SW 1271 (cell line): ENCODE measurements at regions not wholly inside any gene's neighbourhood (a gene's known extent, or its start where the extent isn't known, plus 50 kb on each side); places are given as distances from the start of the nearest gene placed in this dataset.
"Not testable (repeated sequence)": the region's sequence is repeated elsewhere in the genome, so short reads cannot be mapped to it uniquely, and the experiment has no call there.

Experiments
- DNase-seq, 2 experiments: peaks; one replicate each; lab custom pipeline; 2025; lab: John Stamatoyannopoulos, UW

DNA sequence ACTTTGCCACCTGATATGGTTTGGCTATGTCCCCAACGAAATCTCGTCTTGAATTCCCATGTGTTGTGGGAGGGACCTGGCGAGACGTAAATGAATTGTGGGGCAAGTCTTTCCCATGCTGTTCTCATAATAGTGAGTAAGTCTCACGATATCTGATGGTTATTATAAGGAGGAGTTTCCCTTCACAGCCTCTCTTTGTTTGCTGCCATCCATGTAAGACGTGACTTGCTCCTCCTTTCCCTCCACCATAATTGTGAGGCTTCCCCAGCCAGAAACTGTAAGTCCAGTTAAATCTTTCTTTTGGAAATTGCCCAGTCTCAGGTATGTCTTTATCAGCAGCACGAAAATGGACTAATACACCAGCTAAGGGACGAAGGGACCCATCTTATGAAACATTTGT lies 1303.3 kb downstream of the SUCLG1 start:
- no peak for DNase-seq

DNA sequence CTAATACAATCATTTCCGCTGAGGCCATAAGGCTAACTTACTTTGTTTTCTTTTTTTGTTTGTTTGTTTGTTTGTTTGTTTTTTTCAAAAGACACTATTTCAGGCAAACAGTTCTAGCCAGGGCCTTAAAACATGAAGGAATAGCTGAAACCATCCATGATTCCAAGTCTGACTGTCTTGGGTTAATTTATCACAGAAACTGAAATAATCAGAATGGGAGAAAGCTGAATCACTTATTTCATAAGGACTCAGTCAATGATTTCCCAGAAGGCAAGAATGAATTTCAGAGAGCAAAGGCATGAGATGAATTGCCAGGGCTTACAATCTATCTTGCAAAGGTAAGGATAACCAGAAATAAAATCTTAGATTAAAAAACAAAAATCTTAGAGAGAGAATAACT lies 1315.1 kb downstream of the SUCLG1 start:
- no peak for DNase-seq

DNA sequence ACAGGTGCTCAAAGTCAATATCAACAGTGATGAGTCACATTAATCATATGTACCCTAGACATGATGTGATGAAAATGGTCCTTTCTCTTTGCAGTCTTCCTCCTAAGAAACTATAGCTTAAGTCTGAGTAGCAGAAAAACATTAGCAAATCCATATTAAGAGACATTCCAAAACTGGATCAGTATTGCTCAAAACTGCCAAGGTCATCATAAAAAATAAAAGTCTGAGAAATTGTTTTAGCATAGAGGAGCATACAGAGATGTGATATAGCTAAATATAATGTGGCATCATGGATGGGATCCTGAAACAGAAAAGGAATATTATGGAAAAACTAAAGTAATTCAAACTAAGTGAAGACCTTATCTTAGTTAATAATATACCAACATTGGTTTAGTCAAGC lies 1316.1 kb downstream of the SUCLG1 start:
- no peak for DNase-seq

DNA sequence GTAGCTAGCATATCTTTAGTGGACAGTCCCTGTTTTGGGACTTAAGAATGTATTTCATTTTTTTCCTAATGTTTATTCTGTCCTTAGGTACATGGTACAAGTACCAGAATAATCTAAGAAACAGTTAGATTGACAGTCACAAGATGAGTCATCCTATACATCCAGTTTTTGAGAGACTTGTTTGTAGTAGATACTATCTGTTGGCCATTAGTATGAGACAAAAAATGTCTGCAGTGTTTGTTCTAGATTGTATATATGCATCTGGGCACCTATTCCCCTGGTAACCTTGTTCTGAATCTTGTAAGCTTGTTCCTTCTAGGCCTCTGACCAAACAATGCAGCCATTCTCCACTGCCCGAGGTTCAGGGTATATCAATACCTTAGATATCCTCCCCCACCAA lies 1343.5 kb downstream of the SUCLG1 start:
- no peak for DNase-seq

DNA sequence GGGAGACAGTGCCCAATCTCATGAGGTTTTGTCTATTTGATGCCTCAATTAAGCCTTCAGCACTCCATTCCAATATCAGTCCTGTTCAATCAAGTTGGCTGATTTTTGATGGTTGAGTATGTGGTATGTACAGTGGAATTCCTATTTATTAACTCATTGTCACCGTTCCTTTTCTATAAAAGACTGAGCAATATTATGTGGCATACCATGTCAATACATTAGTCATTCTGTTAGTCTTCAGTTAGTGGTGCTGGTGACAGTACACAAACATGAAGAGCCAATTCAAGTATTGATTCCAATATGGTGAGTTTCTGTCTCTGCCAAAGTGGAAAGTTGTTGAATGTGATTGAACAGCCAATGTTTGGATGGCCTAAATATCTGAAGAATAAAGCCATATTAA lies 1343.9 kb downstream of the SUCLG1 start:
- no peak for DNase-seq

DNA sequence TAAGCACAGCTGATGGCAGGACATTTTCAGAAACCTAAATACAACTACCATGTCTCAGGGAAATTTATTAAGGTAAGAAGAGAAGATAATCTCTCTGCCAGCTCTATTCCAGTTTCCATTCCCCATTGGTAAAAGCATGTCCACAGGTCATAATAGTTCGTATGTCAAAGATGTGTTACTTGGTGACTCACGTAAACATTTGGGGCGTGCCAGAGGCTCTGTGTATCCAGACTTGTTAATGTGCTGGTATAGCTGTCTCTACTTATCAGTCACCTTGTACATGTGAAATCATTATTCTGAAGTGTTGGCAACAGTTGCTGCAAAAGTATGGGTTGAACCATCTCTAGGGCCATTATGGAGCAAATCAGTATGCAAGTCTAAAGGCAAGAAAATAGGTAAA lies 1345.1 kb downstream of the SUCLG1 start:
- DNase-seq: no peak

DNA sequence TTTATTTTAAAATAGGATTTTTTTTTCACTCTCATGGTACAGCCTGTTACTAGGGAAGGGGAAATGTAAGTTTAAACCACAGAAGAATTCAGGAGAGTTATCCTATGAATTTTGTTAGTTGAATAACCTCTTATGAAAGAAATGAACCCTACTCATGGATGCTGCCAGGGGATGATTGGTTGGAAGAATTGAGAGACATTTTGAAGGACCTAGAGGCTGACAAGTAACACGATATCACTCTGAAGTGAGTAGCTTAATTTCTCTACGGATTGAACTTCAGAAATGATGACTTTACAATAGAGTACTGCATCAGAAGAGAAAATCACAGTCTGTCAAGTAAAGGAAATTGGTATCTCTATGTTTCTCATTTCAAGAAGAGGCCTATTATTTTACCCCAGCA lies 1346.2 kb downstream of the SUCLG1 start:
- DNase-seq: no peak

DNA sequence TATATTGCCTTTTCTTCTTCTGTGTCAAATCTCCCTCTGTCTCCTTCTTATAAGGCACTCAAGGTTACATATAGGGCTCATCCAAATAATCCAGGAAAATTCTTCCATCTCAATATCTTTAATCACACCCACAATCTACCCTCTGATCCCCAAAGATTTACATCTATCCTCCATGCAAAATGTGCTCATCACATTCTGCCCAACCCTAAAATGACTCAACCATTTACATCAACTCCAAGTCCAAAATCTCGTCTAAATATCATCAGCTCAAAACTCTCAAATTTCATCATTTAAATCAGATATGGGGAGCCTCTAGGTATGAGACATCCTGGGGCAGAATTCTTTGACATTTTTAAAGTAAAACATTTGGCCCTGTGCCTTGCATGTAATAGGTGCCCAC lies 1349.8 kb downstream of the SUCLG1 start:
- no peak for DNase-seq

DNA sequence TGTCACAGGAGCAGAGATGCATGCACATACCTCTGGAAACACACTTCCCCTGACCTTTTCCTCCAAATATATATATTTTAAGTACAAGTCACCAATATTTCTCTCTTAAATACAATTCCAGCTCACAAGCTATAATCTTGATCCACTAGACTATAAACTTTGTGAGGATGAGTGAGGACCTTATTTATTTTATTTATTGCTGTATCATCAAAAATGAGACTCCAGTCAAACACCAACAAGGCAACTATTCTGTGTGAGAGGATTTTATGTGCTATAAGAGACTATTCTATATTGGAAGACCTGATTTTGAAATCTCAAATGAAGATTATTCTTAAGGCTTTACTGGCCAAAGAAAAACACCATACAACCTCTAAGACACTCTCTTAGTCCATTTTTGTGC lies 1352.2 kb downstream of the SUCLG1 start:
- no peak for DNase-seq

DNA sequence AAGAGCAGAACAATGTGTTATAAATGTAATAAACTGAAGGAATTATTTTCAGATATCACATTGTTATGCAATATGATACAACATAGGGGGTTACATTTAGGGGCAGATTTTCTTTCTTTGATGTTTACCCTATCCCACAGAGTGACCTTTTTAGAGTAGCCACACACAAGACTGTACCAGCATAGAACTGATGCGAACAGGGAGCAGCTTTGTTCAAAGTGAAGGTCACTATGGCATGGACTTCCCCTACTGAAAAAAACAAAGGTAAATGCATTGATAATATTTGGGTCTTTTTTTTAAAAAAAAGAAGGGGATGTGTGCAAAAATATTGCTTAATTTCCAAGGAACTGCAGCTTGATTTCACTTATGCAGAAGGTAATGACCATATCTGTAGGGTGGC lies 1354.9 kb downstream of the SUCLG1 start:
- no peak for DNase-seq

DNA sequence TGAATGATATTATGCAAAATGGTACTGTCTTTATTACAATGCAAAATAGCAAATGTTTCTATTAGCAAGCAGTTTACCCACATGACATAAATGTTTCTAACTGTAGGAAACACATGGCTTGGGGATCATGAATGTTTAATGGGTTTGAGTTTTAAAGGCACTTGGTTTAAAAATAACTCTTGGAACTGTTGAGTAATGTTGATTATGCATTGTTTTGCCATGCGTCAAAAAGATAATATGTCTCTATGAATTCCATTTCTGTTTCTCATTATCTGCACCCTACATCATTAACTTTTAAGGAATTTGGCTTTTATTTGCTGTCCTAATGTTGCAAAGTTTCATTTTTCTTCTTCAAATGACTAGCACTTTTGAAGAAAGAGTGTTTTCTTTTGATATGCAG lies 1355.5 kb downstream of the SUCLG1 start:
- DNase-seq: peak; percentile 6 to 56

DNA sequence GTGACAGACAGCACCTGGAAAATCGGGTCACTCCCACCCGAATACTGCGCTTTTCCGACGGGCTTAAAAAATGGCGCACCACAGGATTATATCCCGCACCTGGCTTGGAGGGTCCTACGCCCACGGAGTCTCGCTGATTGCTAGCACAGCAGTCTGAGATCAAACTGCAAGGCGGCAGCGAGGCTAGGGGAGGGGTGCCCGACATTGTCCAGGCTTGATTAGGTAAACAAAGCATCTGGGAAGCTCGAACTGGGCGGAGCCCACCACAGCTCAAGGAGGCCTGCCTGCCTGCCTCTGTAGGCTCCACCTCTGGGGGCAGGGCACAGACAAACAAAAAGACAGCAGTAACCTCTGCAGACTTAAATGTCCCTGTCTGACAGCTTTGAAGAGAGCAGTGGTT lies 1370.0 kb downstream of the SUCLG1 start:
- not testable (repeated sequence) for DNase-seq

DNA sequence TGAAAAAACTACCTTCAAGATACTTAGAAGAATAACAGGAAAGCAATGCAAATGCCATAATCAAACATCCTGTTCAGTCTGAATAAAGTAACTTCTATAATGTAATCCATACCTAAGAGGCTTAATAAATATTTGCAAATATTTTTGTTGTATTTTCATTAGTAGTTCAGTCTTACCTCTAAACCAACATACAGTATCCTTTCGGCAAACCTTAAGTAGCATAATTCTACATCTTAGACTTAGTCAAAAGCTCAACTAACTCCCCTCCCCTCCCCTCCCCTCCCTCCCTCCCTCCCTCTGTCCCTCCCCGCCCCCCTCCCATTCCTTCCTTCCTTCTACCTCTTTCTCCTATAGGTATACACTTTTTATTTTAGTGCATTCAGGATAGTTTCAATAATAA lies 1373.2 kb downstream of the SUCLG1 start:
- no peak for DNase-seq

DNA sequence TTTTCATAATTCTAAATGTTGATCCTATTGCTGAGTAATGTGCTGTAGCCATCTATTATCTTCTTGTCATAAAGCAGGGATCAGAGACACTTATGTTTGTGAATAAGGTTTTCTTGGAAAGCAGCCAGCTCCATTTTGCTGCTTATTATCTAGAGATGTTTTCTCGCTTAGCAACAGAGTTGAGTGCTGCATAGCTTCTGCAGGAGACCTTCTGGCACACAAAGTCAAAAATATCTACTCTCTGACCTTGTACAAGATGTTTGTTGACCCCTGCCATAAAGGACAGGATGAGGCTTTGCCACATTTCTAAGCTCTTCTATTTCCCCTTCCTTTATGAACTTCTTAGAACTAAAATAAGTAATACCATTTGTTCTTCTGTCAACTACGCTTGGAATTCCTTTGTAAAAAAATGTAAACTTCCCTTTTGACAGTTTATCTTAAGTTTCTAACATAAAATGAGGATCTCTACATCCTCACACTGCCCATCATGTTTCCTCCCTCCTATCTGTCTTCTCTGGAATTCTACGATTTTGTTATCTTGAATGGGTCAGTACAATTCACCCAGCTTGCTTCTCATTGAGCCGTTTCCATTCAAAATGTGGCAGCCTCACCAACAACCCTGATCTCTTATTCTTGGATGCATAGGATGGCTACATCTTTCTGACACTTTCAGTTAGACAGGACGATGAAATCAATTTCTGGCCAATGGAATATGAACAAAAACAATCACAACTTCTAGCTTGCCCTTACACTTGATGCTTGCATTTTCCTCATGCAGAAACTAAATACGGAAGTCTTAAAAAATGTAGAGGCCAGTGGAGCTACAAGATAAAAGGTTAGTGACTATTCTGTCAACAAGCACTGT lies 1377.0 kb downstream of the SUCLG1 start:
- no peak for DNase-seq

DNA sequence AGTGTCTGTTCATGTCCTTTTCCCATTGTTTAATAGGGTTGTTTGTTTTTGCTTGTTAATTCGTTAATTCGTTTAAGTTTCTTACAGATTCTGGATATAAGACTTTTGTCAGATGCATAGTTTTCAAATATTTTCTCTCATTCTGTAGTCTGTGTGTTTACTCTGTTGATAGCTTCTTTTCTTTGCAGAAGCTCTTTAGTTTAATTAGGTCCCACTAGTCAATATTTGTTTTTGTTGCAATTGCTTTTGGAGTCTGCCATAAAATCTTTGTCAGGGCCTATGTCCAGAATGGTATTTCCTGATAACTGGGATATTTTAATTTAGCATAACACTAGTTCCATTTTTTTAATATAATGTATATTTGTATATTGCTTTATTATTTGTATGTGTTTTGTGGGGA lies 1380.1 kb downstream of the SUCLG1 start:
- DNase-seq: no peak

DNA sequence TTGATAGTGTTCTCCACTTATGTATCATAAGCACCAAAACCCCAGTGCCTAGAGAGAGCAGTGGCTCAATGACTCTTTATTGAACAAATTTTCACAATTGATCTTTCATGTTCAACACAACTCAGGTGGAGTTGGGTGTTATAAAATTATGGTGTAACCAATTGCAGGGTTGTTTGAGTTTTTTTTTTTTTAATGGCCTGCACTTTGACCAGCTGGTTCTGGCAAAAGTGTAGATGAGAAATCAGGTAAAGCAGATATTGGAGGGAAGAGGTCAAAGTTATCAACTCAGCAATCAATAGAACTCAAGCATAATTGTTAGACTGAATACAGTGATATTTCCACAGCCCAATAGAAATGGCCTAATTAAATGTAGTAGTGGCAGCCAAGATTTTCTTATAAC lies 1386.3 kb downstream of the SUCLG1 start:
- DNase-seq: no peak

DNA sequence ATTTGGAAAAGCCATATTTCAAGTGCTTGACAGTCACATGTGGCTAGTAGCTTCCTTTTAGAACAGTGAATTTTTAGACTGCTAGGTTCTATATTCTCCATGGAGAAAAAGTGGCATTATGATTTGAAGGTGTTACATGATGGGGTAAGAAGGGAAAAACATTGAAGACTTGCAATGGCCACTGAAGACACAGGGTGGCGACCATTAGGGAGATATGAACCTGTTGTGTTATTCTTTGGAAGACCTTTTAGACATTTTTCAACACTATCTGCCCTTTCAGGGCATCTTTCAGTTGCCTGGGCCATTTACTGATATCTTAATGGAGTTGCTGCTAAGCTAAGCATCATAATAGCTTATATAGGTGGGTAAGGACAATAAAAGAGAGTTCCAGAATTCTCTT lies 1387.2 kb downstream of the SUCLG1 start:
- peak in 1 of 2 experiments; percentile 2 for DNase-seq

DNA sequence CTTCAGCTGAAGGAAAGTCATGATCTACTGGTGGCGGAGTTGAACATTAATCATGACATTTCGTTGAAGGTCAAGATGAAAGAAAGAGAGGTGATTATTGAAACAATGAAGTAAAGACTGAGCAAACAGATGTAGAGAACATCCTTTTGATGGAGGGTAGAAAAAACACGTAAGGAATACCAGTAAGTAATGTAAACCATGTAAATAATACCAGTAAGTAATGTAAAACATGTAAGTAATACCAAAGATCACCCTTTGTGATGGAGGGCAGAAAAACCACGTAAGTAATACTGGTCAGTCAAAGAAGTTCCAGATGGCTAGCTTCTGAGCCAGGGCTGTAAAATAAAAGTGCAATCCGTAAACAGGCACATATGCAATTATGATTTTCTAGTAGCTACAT lies 1387.7 kb downstream of the SUCLG1 start:
- no peak for DNase-seq

DNA sequence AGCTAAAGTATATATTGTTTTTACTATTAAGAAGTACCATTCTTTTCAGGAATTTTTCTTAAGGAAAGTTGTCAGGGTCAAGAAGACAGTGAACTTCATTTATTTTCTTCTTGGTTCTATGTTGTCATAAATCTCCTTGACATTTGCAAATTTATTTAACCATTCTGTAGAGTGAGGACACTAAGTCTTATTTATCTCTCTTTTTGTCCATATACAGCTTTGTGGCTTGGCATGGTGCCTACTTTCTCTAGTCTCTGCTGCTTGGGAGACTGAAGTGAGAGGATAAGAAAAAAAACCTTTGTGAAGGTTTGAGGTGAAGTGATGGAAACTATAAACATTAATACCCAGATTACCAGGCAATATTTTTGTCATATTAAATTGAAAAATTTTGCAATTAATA lies 1389.4 kb downstream of the SUCLG1 start:
- no peak for DNase-seq

DNA sequence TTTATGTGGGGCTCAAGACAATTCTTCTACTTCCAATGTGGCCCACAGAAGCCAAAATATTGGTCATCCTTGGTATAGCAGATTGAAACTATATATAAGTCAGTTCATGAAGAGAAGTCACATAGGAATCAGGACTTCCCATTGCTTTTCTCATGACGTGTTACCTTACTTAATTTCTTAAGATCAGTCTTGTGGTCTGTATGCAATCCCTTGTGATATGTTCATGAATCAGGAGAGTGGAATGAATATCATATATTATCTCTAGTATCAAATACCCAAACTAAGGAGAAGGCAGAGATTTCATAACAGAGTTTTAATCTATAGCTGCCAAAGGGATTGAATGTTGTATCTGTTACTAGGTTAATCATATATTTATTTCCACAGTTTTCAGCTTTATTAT lies 1390.4 kb downstream of the SUCLG1 start:
- DNase-seq: no peak

DNA sequence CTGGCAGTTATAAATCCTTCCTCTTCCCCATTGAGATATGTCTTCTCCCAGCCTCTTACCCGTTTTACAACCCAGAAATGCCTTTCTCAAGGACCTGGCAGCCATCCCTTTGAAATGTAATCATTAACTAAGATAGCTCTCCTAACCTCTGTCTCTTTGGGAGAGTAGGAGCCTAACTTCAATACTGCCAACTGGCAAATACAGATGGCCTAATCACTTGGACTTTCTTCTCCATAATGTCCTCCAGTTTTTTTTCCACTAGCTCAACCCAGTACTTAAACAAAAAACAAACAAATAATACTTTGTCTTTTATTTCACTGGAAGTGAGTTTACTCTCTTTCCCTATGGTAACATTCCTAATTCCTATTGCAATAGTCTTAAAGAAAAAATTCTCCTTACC lies 1391.1 kb downstream of the SUCLG1 start:
- DNase-seq: no peak

DNA sequence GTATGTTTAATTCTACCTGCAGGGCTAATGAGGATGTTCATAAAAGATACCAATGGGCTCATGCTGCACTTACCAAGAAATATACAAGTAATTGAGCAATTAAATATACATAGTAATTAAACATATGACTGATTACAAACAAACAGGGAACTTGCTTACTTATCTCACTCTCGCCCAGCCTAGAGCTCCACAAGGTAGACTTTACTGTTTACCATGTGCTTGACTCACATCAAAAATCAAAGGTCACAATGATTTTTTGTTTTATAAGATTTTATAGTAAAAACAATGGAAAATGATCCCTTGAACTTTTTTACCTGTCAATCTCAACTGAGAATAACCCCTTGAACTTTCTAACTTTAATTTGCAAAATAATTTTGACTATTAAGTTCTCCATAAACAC lies 1395.1 kb downstream of the SUCLG1 start:
- DNase-seq: no peak

DNA sequence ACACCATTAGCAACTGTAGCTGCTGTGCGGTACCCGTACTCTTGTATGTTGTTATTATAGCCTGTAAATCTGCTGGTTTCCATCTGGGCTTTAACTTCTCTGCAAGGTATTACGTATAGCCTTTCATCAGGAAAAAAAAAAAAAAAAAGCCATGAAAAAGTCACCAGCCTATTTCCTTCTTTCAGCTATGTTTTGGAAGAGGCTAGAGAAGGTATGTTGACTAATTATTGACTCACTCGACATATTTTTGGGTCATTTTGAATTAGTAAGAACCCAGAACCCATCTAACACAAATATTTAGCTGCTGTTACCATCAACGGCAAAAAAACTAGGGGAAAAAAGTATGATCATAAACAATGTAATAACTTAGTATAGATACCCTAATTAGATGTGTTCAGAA lies 1395.6 kb downstream of the SUCLG1 start:
- DNase-seq: no peak

DNA sequence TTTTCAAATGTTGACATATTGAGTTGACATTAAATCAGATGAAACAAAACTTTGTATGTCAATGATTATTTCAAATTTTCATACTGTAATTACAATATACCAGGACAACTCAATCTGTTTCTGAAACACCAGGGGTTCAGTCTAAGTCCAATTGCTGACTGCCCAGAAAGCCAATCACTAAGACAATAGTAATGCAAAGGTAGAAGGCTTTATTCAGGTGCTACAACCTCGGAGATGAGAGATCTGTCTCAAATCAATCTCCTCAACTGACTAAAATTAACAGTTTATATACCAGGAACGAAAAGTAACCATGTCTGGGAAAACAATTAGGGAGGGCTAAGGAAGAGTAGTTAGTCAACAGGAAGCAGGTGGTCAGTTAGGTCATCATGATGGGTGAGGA lies 1400.4 kb downstream of the SUCLG1 start:
- no peak for DNase-seq
